ENCODE measurements at regions not wholly inside any gene's neighbourhood (a gene's known extent, or its start where the extent isn't known, plus 50 kb on each side); places are given as distances from the start of the nearest gene placed in this dataset.

GRCh38 chr9:26754509-26755164 is 138.0 kb downstream of the CAAP1 start:
- H3K27me3 ChIP-seq (ENCODE audit: insufficient read depth, low read depth): no peaks in the 10 kb centered on the region

GRCh38 chr9:26753971-26754370 is 138.6 kb downstream of the CAAP1 start:
- H3K9ac ChIP-seq: no peak overlapping the region
- no peak for TF ChIP-seq CTCF (conservative IDR thresholded peaks at IDR 0.05; ENCODE audit: low read depth, low read length)
- no peaks in the 10 kb centered on the region for H3K4me1 ChIP-seq (ENCODE audit: low read depth, poor library complexity, severe bottlenecking)
- H3K4me2 ChIP-seq: no peak overlapping the region
- H2AFZ ChIP-seq (ENCODE audit: low read depth): no peak overlapping the region
- H3K4me3 ChIP-seq (IDR thresholded peaks at IDR 0.05; ENCODE audit: insufficient read depth, low read depth, low read length): no peak overlapping the region
- no peaks in the 10 kb centered on the region for H3K79me2 ChIP-seq (ENCODE audit: insufficient read depth, low read depth)
- H3K27ac ChIP-seq: no peak overlapping the region
- no peaks in the 10 kb centered on the region for H3K36me3 ChIP-seq (ENCODE audit: insufficient read depth)
- no peaks in the 10 kb centered on the region for H4K20me1 ChIP-seq (ENCODE audit: insufficient read depth)
- no peaks in the 10 kb centered on the region for H3K27me3 ChIP-seq (ENCODE audit: insufficient read depth, low read depth)

More at GRCh38 chr9:26754509-26755164, 138.0 kb downstream of the CAAP1 start:
- Histone ChIP-seq H3K4me3 (IDR thresholded peaks at IDR 0.05; ENCODE audit: insufficient read depth, low read depth, low read length) (no peak overlapping the region), H3K36me3 (ENCODE audit: insufficient read depth) (no peaks in the 10 kb centered on the region), H3K79me2 (ENCODE audit: insufficient read depth, low read depth) (no peaks in the 10 kb centered on the region), H3K4me2 (no peak overlapping the region), H3K27ac (no peak overlapping the region), H2AFZ (ENCODE audit: low read depth) (no peak overlapping the region), H3K9ac (no peak overlapping the region), H3K4me1 (ENCODE audit: low read depth, poor library complexity, severe bottlenecking) (no peaks in the 10 kb centered on the region), H4K20me1 (ENCODE audit: insufficient read depth) (no peaks in the 10 kb centered on the region)
- no peak for TF ChIP-seq CTCF (conservative IDR thresholded peaks at IDR 0.05; ENCODE audit: low read depth, low read length)

GRCh38 chr9:26750162-26750561 is 142.4 kb downstream of the CAAP1 start:
- Histone ChIP-seq H3K4me2 (no peak overlapping the region), H3K79me2 (ENCODE audit: insufficient read depth, low read depth) (no peaks in the 10 kb centered on the region), H4K20me1 (ENCODE audit: insufficient read depth) (no peaks in the 10 kb centered on the region), H3K36me3 (ENCODE audit: insufficient read depth) (no peaks in the 10 kb centered on the region), H2AFZ (ENCODE audit: low read depth) (no peak overlapping the region), H3K27me3 (ENCODE audit: insufficient read depth, low read depth) (no peaks in the 10 kb centered on the region), H3K4me1 (ENCODE audit: low read depth, poor library complexity, severe bottlenecking) (peaks cover 22% of the 10 kb centered on the region), H3K27ac (no peak overlapping the region), H3K4me3 (IDR thresholded peaks at IDR 0.05; ENCODE audit: insufficient read depth, low read depth, low read length) (no peak overlapping the region), H3K9ac (no peak overlapping the region)
- no peak for TF ChIP-seq CTCF (conservative IDR thresholded peaks at IDR 0.05; ENCODE audit: low read depth, low read length)

GRCh38 chr9:26748449-26749058 is 144.0 kb downstream of the CAAP1 start:
- H3K36me3 ChIP-seq (ENCODE audit: insufficient read depth): no peaks in the 10 kb centered on the region
- no peaks in the 10 kb centered on the region for H3K79me2 ChIP-seq (ENCODE audit: insufficient read depth, low read depth)
- no peak for TF ChIP-seq CTCF (conservative IDR thresholded peaks at IDR 0.05; ENCODE audit: low read depth, low read length)
- H4K20me1 ChIP-seq (ENCODE audit: insufficient read depth): no peaks in the 10 kb centered on the region
- H3K9ac ChIP-seq: no peak overlapping the region
- no peak overlapping the region for H2AFZ ChIP-seq (ENCODE audit: low read depth)
- H3K4me3 ChIP-seq (IDR thresholded peaks at IDR 0.05; ENCODE audit: insufficient read depth, low read depth, low read length): no peak overlapping the region
- H3K4me1 ChIP-seq (ENCODE audit: low read depth, poor library complexity, severe bottlenecking): peaks cover 32% of the 10 kb centered on the region
- H3K4me2 ChIP-seq: no peak overlapping the region
- H3K27me3 ChIP-seq (ENCODE audit: insufficient read depth, low read depth): no peaks in the 10 kb centered on the region
- H3K27ac ChIP-seq: no peak overlapping the region

Measured in KMS-11 (cell line).